Sigmoid colon (tissue), 6 donors: ENCODE measurements at regions not wholly inside any gene's neighbourhood (a gene's known extent, or its start where the extent isn't known, plus 50 kb on each side); places are given as distances from the start of the nearest gene placed in this dataset.
"Not testable (repeated sequence)": the region's sequence is repeated elsewhere in the genome, so short reads cannot be mapped to it uniquely, and the experiment has no call there.

Experiments used
- DNase-seq: peaks from one replicate; pipeline ENCODE4 v3.0.0-alpha.2; 2019
- H3K27ac ChIP-seq, 4 donors: fragments of 200-600 bp; sonication (generic); one replicate each; pipeline ENCODE4 v1.5.1; 2016 to 2019; ENCODE audit warnings: mild to moderate bottlenecking in 1 of 4
- H3K27me3 ChIP-seq, 3 donors: fragments of 200-600 bp; sonication (generic); one replicate each; pipeline ENCODE4 v1.5.1; 2019; ENCODE audit warnings: mild to moderate bottlenecking in 1 of 3
- H3K36me3 ChIP-seq, 4 donors: fragments of 200-600 bp; sonication (generic); one replicate each; pipeline ENCODE4 v1.5.1; 2016 to 2019
- H3K4me1 ChIP-seq, 4 donors: fragments of 200-600 bp; sonication (generic); one replicate each; pipeline ENCODE4 v1.5.1; 2017 to 2019
- H3K4me3 ChIP-seq, 4 donors: fragments of 200-600 bp; sonication (generic); one replicate each; pipeline ENCODE4 v1.5.1; 2017 to 2019; ENCODE audit warnings: mild to moderate bottlenecking in 2 of 4, moderate library complexity in 1 of 4
- H3K9me3 ChIP-seq, 4 donors: fragments of 200-600 bp in 3 of 4; sonication (generic) in 3 of 4; one replicate each; pipeline versions ENCODE4 v1.5.1 to v1.6.1; 2013 to 2019
- CTCF ChIP-seq, 4 experiments: fragments of 450-650 bp in 3 of 4; fragments of 200-600 bp in 1 of 4; IDR thresholded peaks; one replicate each; pipeline ENCODE4 v1.5.1; 2016 to 2019; ENCODE audit warnings: antibody characterized with exemption in 4 of 4, mild to moderate bottlenecking in 3 of 4, moderate library complexity in 2 of 4
- EP300 ChIP-seq, 4 donors: sonication (generic); formaldehyde crosslinking; IDR thresholded peaks; one replicate each; pipeline ENCODE4 v1.6.1; 2017; ENCODE audit warnings: antibody characterized with exemption in 4 of 4
- POLR2A ChIP-seq, 2 donors: fragments of 450-650 bp; IDR thresholded peaks; one replicate each; pipeline ENCODE4 v1.6.1; 2016; ENCODE audit warnings: antibody characterized with exemption in 2 of 2, mild to moderate bottlenecking in 2 of 2, moderate library complexity in 2 of 2
- POLR2AphosphoS5 ChIP-seq, 4 donors: sonication (generic); formaldehyde crosslinking; IDR thresholded peaks; one replicate each; pipeline ENCODE4 v1.6.1; 2017; ENCODE audit warnings: antibody characterized with exemption in 4 of 4
- WGBS, 2 donors: extraction: QIAGEN DNeasy Blood & Tissue Kit; methylation state at CpG; one replicate each; pipeline ENCODE4 v1.1.7; 2013; 5-methylcytosine and 5-hydroxymethylcytosine counted together
- intact Hi-C: fragments of 100-400 bp; cut with DNase I; formaldehyde crosslinking; loops from one replicate; pipeline ENCODE4 v1.15.1; 2023
- donor health status: healthy with polysubstance abuse.
- donor health status: healthy.

- 87 to 90% methylated on average over 3 of the region's 3 CpGs for WGBS, 2 donors
- no peak for DNase-seq
- intact Hi-C loops, result no loop called here
- no peak overlapping the region for H3K27ac ChIP-seq
- H3K4me3 ChIP-seq, result no peak overlapping the region
- no peaks in the 10 kb centered on the region for H3K27me3 ChIP-seq
- H3K36me3 ChIP-seq, result no peaks in the 10 kb centered on the region
- no peaks in the 10 kb centered on the region for H3K9me3 ChIP-seq
- H3K4me1 ChIP-seq, result no peaks in the 10 kb centered on the region
- no peak for TF ChIP-seq POLR2A (IDR thresholded peaks at IDR 0.05)
- no peak for TF ChIP-seq POLR2AphosphoS5 (IDR thresholded peaks at IDR 0.05)
- TF ChIP-seq CTCF (IDR thresholded peaks at IDR 0.05), result no peak
- no peak for TF ChIP-seq EP300 (IDR thresholded peaks at IDR 0.05)
These were observed 419.4 kb downstream of the ISL1 start for GRCh38 chr5:51802551-51803184.

- intact Hi-C loops, result no loop called here
- Histone ChIP-seq H3K4me3 (no peak overlapping the region), H3K36me3 (no peaks in the 10 kb centered on the region), H3K27me3 (no peaks in the 10 kb centered on the region), H3K4me1 (no peaks in the 10 kb centered on the region), H3K27ac (no peak overlapping the region), H3K9me3 (no peaks in the 10 kb centered on the region)
- no peak for TF ChIP-seq EP300 (IDR thresholded peaks at IDR 0.05)
- TF ChIP-seq CTCF (IDR thresholded peaks at IDR 0.05), result no peak
- no peak for TF ChIP-seq POLR2AphosphoS5 (IDR thresholded peaks at IDR 0.05)
- no peak for TF ChIP-seq POLR2A (IDR thresholded peaks at IDR 0.05)
- no peak for DNase-seq
- WGBS, 2 donors, result 60 to 75% methylated on average over 2 of the region's 2 CpGs
These were observed 423.4 kb downstream of the ISL1 start for GRCh38 chr5:51806677-51807076.

DNA sequence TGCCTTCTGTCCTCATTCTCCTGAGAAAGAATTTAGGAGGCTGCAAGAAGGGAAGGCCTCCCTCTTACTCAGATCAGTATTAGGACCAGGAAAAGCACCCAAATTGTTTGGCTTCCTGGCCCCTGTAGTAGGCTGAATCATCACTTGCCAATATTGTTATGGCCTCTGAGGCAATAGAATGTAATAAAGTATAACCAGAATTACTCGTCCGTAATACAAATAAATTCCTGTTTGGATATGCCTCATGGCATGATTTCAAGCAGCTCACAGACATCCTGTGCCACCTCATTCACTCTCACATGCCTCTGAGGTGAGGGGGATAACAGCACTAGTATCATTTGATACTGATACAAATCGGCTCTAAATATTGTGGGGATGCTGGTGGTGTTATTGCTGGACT lies 427.3 kb downstream of the ISL1 start:
- no peak for DNase-seq
- TF ChIP-seq CTCF (IDR thresholded peaks at IDR 0.05) (no peak), EP300 (IDR thresholded peaks at IDR 0.05) (no peak), POLR2A (IDR thresholded peaks at IDR 0.05) (no peak), POLR2AphosphoS5 (IDR thresholded peaks at IDR 0.05) (no peak)
- 14 to 35% methylated on average over 3 of the region's 3 CpGs for WGBS, 2 donors
- intact Hi-C loops, result no loop called here
- no peaks in the 10 kb centered on the region for H3K4me1 ChIP-seq
- H3K27ac ChIP-seq, result no peak overlapping the region
- H3K36me3 ChIP-seq, result no peaks in the 10 kb centered on the region
- no peaks in the 10 kb centered on the region for H3K9me3 ChIP-seq
- H3K27me3 ChIP-seq, result no peaks in the 10 kb centered on the region
- H3K4me3 ChIP-seq, result no peak overlapping the region

- WGBS, 2 donors, result 57 to 62% methylated on average over 4 of the region's 4 CpGs
- Histone ChIP-seq H3K4me3 (no peak overlapping the region), H3K4me1 (no peaks in the 10 kb centered on the region), H3K36me3 (no peaks in the 10 kb centered on the region), H3K27me3 (no peaks in the 10 kb centered on the region), H3K27ac (no peak overlapping the region), H3K9me3 (no peaks in the 10 kb centered on the region)
- DNase-seq, result no peak
- no peak for TF ChIP-seq CTCF (IDR thresholded peaks at IDR 0.05)
- TF ChIP-seq EP300 (IDR thresholded peaks at IDR 0.05), result no peak
- intact Hi-C loops, result no loop called here
These were observed 428.7 kb downstream of the ISL1 start for GRCh38 chr5:51811883-51812471.

DNA sequence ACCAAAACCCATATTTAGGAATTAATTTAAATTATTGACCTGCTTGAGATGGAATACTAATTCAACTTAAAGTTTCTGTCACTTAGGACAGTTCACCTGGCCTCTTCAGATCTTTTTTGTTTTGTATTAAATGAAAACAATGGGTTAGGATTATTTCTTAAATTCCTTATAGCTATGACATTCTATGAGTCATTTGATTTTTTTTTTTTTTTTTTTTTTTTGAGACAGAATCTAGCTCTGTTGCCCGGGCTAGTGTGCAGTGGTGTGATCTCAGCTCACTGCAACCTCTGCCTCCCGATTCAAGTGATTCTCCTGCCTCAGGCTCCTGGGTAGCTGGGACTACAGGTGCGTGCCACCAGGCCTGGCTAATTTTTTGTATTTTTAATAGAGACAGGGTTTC lies 431.6 kb downstream of the ISL1 start:
- H3K36me3 ChIP-seq, H3K9me3 ChIP-seq, H3K27me3 ChIP-seq, H3K27ac ChIP-seq, H3K4me1 ChIP-seq, DNase-seq, H3K4me3 ChIP-seq, intact Hi-C loops: not testable (repeated sequence)
- 89 to 90% methylated on average over 3 of the region's 3 CpGs for WGBS, 2 donors
